ENCODE measurements at regions not wholly inside any gene's neighbourhood (a gene's known extent, or its start where the extent isn't known, plus 50 kb on each side); places are given as distances from the start of the nearest gene placed in this dataset.

GRCh38 chr4:135718019-135718418 is 1516.4 kb upstream of the PABPC4L start:
- in situ Hi-C loops (cut with HindIII; ENCODE audit: low pct_unique_long_range_greater_than_20kb, low sequenced_read_pairs): no loop called here
- DNase-seq (ENCODE audit: low read depth, low spot score): no peak

GRCh38 chr4:135705343-135705742 is 1503.8 kb upstream of the PABPC4L start:
- in situ Hi-C loops (cut with HindIII; ENCODE audit: low pct_unique_long_range_greater_than_20kb, low sequenced_read_pairs): no loop called here
- DNase-seq (ENCODE audit: low read depth, low spot score): no peak

GRCh38 chr4:135694066-135694465 is 1492.5 kb upstream of the PABPC4L start:
- in situ Hi-C loops (cut with HindIII; ENCODE audit: low pct_unique_long_range_greater_than_20kb, low sequenced_read_pairs): no loop called here
- DNase-seq (ENCODE audit: low read depth, low spot score): no peak

- in situ Hi-C loops (cut with HindIII; ENCODE audit: low pct_unique_long_range_greater_than_20kb, low sequenced_read_pairs): no loop called here
Observed at GRCh38 chr4:135684001-135684400, 1482.4 kb upstream of the PABPC4L start.

GRCh38 chr4:135672202-135672601 is 1470.6 kb upstream of the PABPC4L start:
- in situ Hi-C loops (cut with HindIII; ENCODE audit: low pct_unique_long_range_greater_than_20kb, low sequenced_read_pairs): no loop called here
- DNase-seq (ENCODE audit: low read depth, low spot score): no peak

More at GRCh38 chr4:135684001-135684400, 1482.4 kb upstream of the PABPC4L start:
- no peak for DNase-seq (ENCODE audit: low read depth, low spot score)

GRCh38 chr4:135670548-135670947 is 1469.0 kb upstream of the PABPC4L start:
- in situ Hi-C loops (cut with HindIII; ENCODE audit: low pct_unique_long_range_greater_than_20kb, low sequenced_read_pairs): no loop called here

More at GRCh38 chr4:135670548-135670947, 1469.0 kb upstream of the PABPC4L start:
- peak; percentile 23 for DNase-seq (ENCODE audit: low read depth, low spot score)

Small RNA genes in the stretch of these regions (small RNA-seq; reads per million reads assigned to genes)
- gene RNU1-89P (0.08 to 0.38 reads per million in 2 experiments), gene SERF1AP1 (0 reads per million in 2 experiments)
